ENCODE measurements at regions not wholly inside any gene's neighbourhood (a gene's known extent, or its start where the extent isn't known, plus 50 kb on each side); places are given as distances from the start of the nearest gene placed in this dataset.

DNA sequence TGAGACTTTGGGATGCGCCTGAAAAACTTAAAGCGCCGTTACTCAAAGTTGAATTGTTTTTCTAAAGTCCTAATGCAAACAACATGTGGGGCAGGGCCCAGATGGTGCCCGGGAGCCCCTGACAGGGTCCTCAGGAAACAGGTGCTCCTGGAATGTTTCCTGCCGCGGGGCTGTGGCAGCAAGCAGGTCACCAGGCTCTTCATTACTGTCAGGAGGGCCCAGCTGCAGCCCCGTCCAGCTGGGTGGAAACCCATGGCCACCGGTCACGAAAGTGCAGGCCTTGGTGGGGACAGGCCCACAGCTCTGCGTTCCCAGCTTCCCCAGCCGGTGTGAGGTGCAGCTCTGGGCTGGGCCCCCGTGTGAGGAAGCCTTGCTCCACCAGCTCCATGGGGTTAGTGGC is 63.9 kb upstream of the GATA2 start (continued):
- no peak for TF ChIP-seq ARID4B (CRISPR knock-in tag; IDR thresholded peaks at IDR 0.05; ENCODE audit: borderline replicate concordance)

DNA sequence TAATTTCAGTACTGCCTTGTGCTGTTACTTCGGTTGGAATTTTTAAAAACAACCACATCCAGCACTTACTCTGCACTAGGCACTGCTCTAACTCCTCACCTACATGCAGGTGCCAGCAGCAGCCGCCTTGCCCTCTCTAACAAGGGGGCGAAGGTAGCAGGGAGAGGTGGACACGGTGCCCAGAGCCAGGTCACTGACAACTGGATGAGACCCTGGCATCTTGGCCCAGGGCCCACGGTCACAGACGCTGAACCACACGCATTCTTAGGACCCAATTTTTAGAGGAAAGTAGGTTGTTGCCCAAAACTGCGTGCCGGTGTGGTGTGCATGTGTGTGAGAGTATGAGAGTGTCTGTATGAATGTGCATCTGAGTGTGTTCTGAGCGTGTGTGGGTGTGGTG is 63.4 kb upstream of the GATA2 start:
- H3K27me3 Mint-ChIP-seq (ENCODE audit: low read depth): peaks cover 35% of the 10 kb centered on the region
- no peaks in the 10 kb centered on the region for H3K36me3 Mint-ChIP-seq
- ChIA-PET CTCF (interaction anchor here (0.7 to 1.1 kb wide), 2 partner anchors 59 to 123 kb away, joined by 3 to 4 read pairs; no protein-coding TSS in a partner anchor), POLR2A (interaction anchor here (1.6 kb wide), 1 partner anchor 11 kb away, joined by 4 read pairs; no protein-coding TSS in a partner anchor)
- H3K27ac Mint-ChIP-seq: no peak overlapping the region
- no peak overlapping the region for H3K4me3 Mint-ChIP-seq
- DNase-seq (ENCODE audit: low spot score): no peak
- no peaks in the 10 kb centered on the region; the same call in 1 of the 2 replicates for H3K9me3 Mint-ChIP-seq
- H3K4me1 Mint-ChIP-seq: peaks cover 20% of the 10 kb centered on the region
- no peak for ATAC-seq
- TF ChIP-seq, protein P1, sequence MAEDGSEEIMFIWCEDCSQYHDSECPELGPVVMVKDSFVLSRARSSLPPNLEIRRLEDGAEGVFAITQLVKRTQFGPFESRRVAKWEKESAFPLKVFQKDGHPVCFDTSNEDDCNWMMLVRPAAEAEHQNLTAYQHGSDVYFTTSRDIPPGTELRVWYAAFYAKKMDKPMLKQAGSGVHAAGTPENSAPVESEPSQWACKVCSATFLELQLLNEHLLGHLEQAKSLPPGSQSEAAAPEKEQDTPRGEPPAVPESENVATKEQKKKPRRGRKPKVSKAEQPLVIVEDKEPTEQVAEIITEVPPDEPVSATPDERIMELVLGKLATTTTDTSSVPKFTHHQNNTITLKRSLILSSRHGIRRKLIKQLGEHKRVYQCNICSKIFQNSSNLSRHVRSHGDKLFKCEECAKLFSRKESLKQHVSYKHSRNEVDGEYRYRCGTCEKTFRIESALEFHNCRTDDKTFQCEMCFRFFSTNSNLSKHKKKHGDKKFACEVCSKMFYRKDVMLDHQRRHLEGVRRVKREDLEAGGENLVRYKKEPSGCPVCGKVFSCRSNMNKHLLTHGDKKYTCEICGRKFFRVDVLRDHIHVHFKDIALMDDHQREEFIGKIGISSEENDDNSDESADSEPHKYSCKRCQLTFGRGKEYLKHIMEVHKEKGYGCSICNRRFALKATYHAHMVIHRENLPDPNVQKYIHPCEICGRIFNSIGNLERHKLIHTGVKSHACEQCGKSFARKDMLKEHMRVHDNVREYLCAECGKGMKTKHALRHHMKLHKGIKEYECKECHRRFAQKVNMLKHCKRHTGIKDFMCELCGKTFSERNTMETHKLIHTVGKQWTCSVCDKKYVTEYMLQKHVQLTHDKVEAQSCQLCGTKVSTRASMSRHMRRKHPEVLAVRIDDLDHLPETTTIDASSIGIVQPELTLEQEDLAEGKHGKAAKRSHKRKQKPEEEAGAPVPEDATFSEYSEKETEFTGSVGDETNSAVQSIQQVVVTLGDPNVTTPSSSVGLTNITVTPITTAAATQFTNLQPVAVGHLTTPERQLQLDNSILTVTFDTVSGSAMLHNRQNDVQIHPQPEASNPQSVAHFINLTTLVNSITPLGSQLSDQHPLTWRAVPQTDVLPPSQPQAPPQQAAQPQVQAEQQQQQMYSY (CRISPR knock-in tag; IDR thresholded peaks at IDR 0.05): no peak
- no peak for TF ChIP-seq SP1 (CRISPR knock-in tag; conservative IDR thresholded peaks at IDR 0.05)
- TF ChIP-seq ZNF512 (CRISPR knock-in tag; IDR thresholded peaks at IDR 0.05; ENCODE audit: borderline replicate concordance): no peak
- no peak for TF ChIP-seq ZBTB21 (CRISPR knock-in tag; IDR thresholded peaks at IDR 0.05; ENCODE audit: borderline replicate concordance)
- TF ChIP-seq, protein P2, sequence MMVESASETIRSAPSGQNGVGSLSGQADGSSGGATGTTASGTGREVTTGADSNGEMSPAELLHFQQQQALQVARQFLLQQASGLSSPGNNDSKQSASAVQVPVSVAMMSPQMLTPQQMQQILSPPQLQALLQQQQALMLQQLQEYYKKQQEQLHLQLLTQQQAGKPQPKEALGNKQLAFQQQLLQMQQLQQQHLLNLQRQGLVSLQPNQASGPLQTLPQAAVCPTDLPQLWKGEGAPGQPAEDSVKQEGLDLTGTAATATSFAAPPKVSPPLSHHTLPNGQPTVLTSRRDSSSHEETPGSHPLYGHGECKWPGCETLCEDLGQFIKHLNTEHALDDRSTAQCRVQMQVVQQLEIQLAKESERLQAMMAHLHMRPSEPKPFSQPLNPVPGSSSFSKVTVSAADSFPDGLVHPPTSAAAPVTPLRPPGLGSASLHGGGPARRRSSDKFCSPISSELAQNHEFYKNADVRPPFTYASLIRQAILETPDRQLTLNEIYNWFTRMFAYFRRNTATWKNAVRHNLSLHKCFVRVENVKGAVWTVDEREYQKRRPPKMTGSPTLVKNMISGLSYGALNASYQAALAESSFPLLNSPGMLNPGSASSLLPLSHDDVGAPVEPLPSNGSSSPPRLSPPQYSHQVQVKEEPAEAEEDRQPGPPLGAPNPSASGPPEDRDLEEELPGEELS (CRISPR knock-in tag; IDR thresholded peaks at IDR 0.05): no peak
- TF ChIP-seq ZNF396 (CRISPR knock-in tag; IDR thresholded peaks at IDR 0.05; ENCODE audit: borderline replicate concordance): no peak
- TF ChIP-seq RELA (CRISPR knock-in tag; IDR thresholded peaks at IDR 0.05; ENCODE audit: borderline replicate concordance): no peak
- no peak for TF ChIP-seq ELF4 (CRISPR knock-in tag; IDR thresholded peaks at IDR 0.05; ENCODE audit: low read depth)
- TF ChIP-seq CREM (CRISPR knock-in tag; IDR thresholded peaks at IDR 0.05): no peak

DNA sequence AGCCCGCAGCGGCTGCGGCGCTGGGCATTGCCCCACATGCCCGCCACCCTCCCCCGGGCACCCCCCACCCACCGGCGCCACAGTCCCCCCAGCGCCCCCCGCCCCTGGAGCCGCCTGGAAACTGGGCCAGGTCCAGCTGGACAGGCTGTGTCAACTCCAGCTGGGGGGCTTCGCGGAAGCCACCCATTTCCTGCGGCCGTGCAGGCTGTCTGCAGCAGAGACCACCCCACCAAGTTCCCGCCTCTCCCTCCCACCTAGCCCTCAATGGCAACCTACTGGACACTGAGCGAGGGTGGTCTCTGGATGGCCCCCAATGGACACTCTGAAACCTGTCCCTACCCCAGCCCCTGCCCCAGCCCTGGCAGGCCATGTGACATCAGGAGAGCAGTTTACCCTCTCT is 62.8 kb upstream of the GATA2 start:
- no peaks in the 10 kb centered on the region; the same call in 1 of the 2 replicates for H3K9me3 Mint-ChIP-seq
- H3K36me3 Mint-ChIP-seq: no peaks in the 10 kb centered on the region
- DNase-seq (ENCODE audit: low spot score) (no peak), ATAC-seq (no peak)
- H3K27me3 Mint-ChIP-seq (ENCODE audit: low read depth): peaks cover 35% of the 10 kb centered on the region
- CTCF ChIA-PET: interaction anchor here (0.7 to 1.2 kb wide), 2 partner anchors 35 to 123 kb away, joined by 3 read pairs; no protein-coding TSS in a partner anchor
- POLR2A ChIA-PET: interaction anchor here (1.6 kb wide), 1 partner anchor 12 kb away, joined by 4 read pairs; no protein-coding TSS in a partner anchor
- no peak overlapping the region for H3K27ac Mint-ChIP-seq
- no peak overlapping the region for H3K4me3 Mint-ChIP-seq
- peaks cover 20% of the 10 kb centered on the region for H3K4me1 Mint-ChIP-seq
- TF ChIP-seq TEAD4 (CRISPR knock-in tag; IDR thresholded peaks at IDR 0.05) (no peak), ETV6 (CRISPR knock-in tag; IDR thresholded peaks at IDR 0.05) (no peak), ZNF232 (CRISPR knock-in tag; IDR thresholded peaks at IDR 0.05) (no peak), E2F1 (CRISPR knock-in tag; IDR thresholded peaks at IDR 0.05) (no peak), MXD4 (CRISPR knock-in tag; IDR thresholded peaks at IDR 0.05; ENCODE audit: borderline replicate concordance) (no peak), USF2 (CRISPR knock-in tag; IDR thresholded peaks at IDR 0.05) (no peak)

Measured in WTC11 (cell line).